Endothelial cell of umbilical vein (primary cell): ENCODE measurements at regions not wholly inside any gene's neighbourhood (a gene's known extent, or its start where the extent isn't known, plus 50 kb on each side); places are given as distances from the start of the nearest gene placed in this dataset.

Source experiments
- BruUV-seq: library from RNA; stranded (reverse); fragments of 400-500 nt; replicated peaks from 2 replicates; lab custom pipeline; 2021; lab: Mats Ljungman, UMichigan
- CTCF ChIA-PET: fragments of 300-600, 350-600 bp; sonication (Branson Sonifier 250); formaldehyde crosslinking; loops from one replicate; lab custom pipeline; 2021; ENCODE audit warnings: antibody characterized with exemption, inconsistent platforms; lab: Charles Lee
- POLR2A ChIA-PET: fragments of 300-600, 350-600 bp; sonication (Branson Sonifier 250); formaldehyde crosslinking; loops from one replicate; lab custom pipeline; 2021; ENCODE audit warnings: antibody characterized with exemption, inconsistent platforms; lab: Charles Lee
- DNase-seq: peaks from one replicate; pipeline ENCODE4 v3.0.0-alpha.2; 2011; ENCODE audit warnings: low read depth, low spot score
- FAIRE-seq: peaks from 2 replicates; lab custom pipeline; 2011; peaks lifted over from hg19 to GRCh38; lab: Jason Lieb, UNC
- H2AFZ ChIP-seq: 2 replicates; pipeline ENCODE4 v1.6.0; 2012; ENCODE audit warnings: low read depth, low read length, control low read depth, inconsistent platforms
- H3K27ac ChIP-seq: 2 replicates; pipeline ENCODE4 v1.5.1; 2011; ENCODE audit warnings: low read depth, mild to moderate bottlenecking, control low read depth, low read length, moderate library complexity; ENCODE audit not compliant: insufficient read depth
- H3K27me3 ChIP-seq, 2 experiments: 2 replicates each; pipeline versions ENCODE4 v1.6.0 to v1.6.1; 2011; ENCODE audit warnings: low read length in 2 of 2, mixed read lengths in 1 of 2; ENCODE audit not compliant: control insufficient read depth in 2 of 2, insufficient read depth in 2 of 2
- H3K36me3 ChIP-seq, 2 experiments: 2 replicates in 1 of 2; 3 replicates in 1 of 2; pipeline ENCODE4 v1.5.1; 2011; ENCODE audit warnings: low read length in 2 of 2, mild to moderate bottlenecking in 1 of 2, moderate library complexity in 1 of 2; ENCODE audit not compliant: control insufficient read depth in 2 of 2, insufficient read depth in 2 of 2; ENCODE audit errors: extremely low read depth in 1 of 2
- H3K4me1 ChIP-seq: 3 replicates; pipeline ENCODE4 v1.5.1; 2011; ENCODE audit warnings: mild to moderate bottlenecking, low read length; ENCODE audit not compliant: control insufficient read depth, insufficient read depth; ENCODE audit errors: extremely low read depth
- H3K4me2 ChIP-seq: 2 replicates; pipeline ENCODE4 v1.6.1; 2011; ENCODE audit warnings: low read length, control low read depth, mixed read lengths; ENCODE audit not compliant: insufficient read depth
- H3K4me3 ChIP-seq, 3 experiments: fragments of 200-600 bp in 1 of 3; sonication (generic), shearing (Covaris generic) in 1 of 3; replicated peaks in 1 of 3; 2 replicates each; pipeline ENCODE4 v1.5.1; 2011 to 2016; ENCODE audit warnings: control low read depth in 3 of 3, low read length in 3 of 3, mild to moderate bottlenecking in 2 of 3, inconsistent platforms in 1 of 3, low read depth in 1 of 3, moderate library complexity in 1 of 3; ENCODE audit not compliant: insufficient read depth in 1 of 3
- H3K79me2 ChIP-seq: 2 replicates; pipeline ENCODE4 v1.6.0; 2012; ENCODE audit warnings: low read length, inconsistent platforms; ENCODE audit not compliant: control insufficient read depth, insufficient read depth
- H3K9ac ChIP-seq: replicated peaks from 2 replicates; pipeline ENCODE3; 2011; ENCODE audit warnings: low read length, control low read depth; ENCODE audit not compliant: insufficient read depth; ENCODE audit errors: extremely low read depth
- H3K9me1 ChIP-seq: replicated peaks from 3 replicates; pipeline ENCODE4 v1.6.0; 2011; ENCODE audit warnings: mild to moderate bottlenecking, low read length; ENCODE audit not compliant: control insufficient read depth, insufficient read depth; ENCODE audit errors: extremely low read depth
- H3K9me3 ChIP-seq: replicated peaks from 2 replicates; pipeline ENCODE4 v1.5.1; 2012; ENCODE audit warnings: low read length, inconsistent platforms; ENCODE audit not compliant: control insufficient read depth, insufficient read depth
- H4K20me1 ChIP-seq: replicated peaks from 2 replicates; pipeline ENCODE3; 2011; ENCODE audit warnings: mild to moderate bottlenecking, low read length; ENCODE audit not compliant: control insufficient read depth, insufficient read depth; ENCODE audit errors: extremely low read depth
- EZH2 ChIP-seq: IDR thresholded peaks from 2 replicates; pipeline ENCODE4 v1.6.1; 2012; ENCODE audit warnings: borderline replicate concordance, low read depth, mild to moderate bottlenecking, moderate library complexity, low read length, inconsistent platforms; ENCODE audit not compliant: severe bottlenecking
- FOS ChIP-seq: IDR thresholded peaks from 2 replicates; pipeline ENCODE4 v1.6.1; 2011; ENCODE audit warnings: mild to moderate bottlenecking, low read length, moderate library complexity, borderline replicate concordance; ENCODE audit not compliant: insufficient read depth
- GATA2 ChIP-seq: IDR thresholded peaks from 2 replicates; pipeline ENCODE4 v1.7.0; 2011; ENCODE audit warnings: low read depth, mild to moderate bottlenecking, moderate library complexity, mixed read lengths, low read length; ENCODE audit not compliant: insufficient read length, insufficient read depth
- JUN ChIP-seq: IDR thresholded peaks from 2 replicates; pipeline ENCODE4 v1.6.1; 2011; ENCODE audit warnings: borderline replicate concordance, low read depth; ENCODE audit not compliant: insufficient read length, insufficient read depth
- MYC ChIP-seq: IDR thresholded peaks from one replicate; pipeline ENCODE4 v1.6.1; 2011; ENCODE audit warnings: mild to moderate bottlenecking, low read depth, low read length
- POLR2A ChIP-seq: IDR thresholded peaks from 2 replicates; pipeline ENCODE4 v1.6.1; 2012; ENCODE audit warnings: low read depth, mild to moderate bottlenecking, control low read depth, low read length
- POLR2AphosphoS5 ChIP-seq: IDR thresholded peaks from 2 replicates; pipeline ENCODE4 v1.6.1; 2012; ENCODE audit warnings: low read depth, mild to moderate bottlenecking, control low read depth, low read length, moderate library complexity; ENCODE audit not compliant: insufficient read depth
- dilution Hi-C: fragments of 300-500 bp; cut with MboI; formaldehyde crosslinking; loops from one replicate; pipeline ENCODE4 v1.15.0; 2019; ENCODE audit warnings: low sequenced_read_pairs; ENCODE audit not compliant: extremely low pct_ligation_motif_present
- intact Hi-C: fragments of 100-400 bp; cut with micrococcal nuclease; formaldehyde crosslinking; loops from one replicate; pipeline ENCODE4 v1.10.0; 2022
- TF ChIP-seq, protein P1 (sequence below): IDR thresholded peaks from 2 replicates; pipeline ENCODE4 v1.6.1; 2011; ENCODE audit not compliant: insufficient read depth, insufficient read length
- TF ChIP-seq, protein P2 (sequence below), 2 donors: IDR thresholded peaks; 1 replicate in 1 of 2; 2 replicates in 1 of 2; pipeline ENCODE4 v1.5.1; 2011; ENCODE audit warnings: low read length in 2 of 2, mild to moderate bottlenecking in 2 of 2, moderate library complexity in 2 of 2, control low read depth in 1 of 2, inconsistent platforms in 1 of 2, low read depth in 1 of 2; ENCODE audit not compliant: insufficient read depth in 1 of 2; ENCODE audit errors: extremely low read depth in 1 of 2

DNA sequence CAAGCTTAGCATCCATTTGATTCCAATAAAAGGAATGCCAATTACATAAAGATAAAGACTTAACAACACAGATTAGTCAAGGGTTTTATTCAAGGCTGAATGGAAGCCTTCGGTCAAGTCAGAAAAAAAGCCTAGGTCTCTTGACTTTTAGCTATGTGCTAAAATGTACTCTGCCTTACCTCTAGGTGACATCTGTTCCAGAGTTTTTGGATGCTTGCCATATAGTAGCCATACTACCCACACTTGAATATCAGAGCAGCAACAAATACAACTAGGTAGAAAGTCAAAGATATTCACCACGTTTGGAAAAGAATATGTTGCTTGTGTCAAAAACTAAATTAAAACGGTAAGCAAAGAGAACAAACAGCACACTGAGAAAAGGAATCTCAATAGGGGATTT is 484.7 kb downstream of the ELAVL2 start:
- Histone ChIP-seq H2AFZ (no peak overlapping the region), H3K4me2 (no peak overlapping the region), H3K27ac (no peak overlapping the region), H3K4me3 (no peak overlapping the region), H3K36me3 (no peaks in the 10 kb centered on the region), H3K4me1 (peaks cover 17% of the 10 kb centered on the region), H3K9me1 (no peaks in the 10 kb centered on the region), H3K9ac (no peak overlapping the region), H3K27me3 (no peaks in the 10 kb centered on the region), H3K79me2 (no peaks in the 10 kb centered on the region), H4K20me1 (no peaks in the 10 kb centered on the region), H3K9me3 (no peaks in the 10 kb centered on the region)
- no peak for DNase-seq
- CTCF ChIA-PET = no interaction called here
- no peak for FAIRE-seq
- TF ChIP-seq POLR2A (no peak), POLR2AphosphoS5 (no peak), FOS (no peak), JUN (no peak), EZH2 (no peak), MYC (no peak), GATA2 (no peak)
- TF ChIP-seq, protein P1, sequence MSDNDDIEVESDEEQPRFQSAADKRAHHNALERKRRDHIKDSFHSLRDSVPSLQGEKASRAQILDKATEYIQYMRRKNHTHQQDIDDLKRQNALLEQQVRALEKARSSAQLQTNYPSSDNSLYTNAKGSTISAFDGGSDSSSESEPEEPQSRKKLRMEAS = no peak
- TF ChIP-seq, protein P2, sequence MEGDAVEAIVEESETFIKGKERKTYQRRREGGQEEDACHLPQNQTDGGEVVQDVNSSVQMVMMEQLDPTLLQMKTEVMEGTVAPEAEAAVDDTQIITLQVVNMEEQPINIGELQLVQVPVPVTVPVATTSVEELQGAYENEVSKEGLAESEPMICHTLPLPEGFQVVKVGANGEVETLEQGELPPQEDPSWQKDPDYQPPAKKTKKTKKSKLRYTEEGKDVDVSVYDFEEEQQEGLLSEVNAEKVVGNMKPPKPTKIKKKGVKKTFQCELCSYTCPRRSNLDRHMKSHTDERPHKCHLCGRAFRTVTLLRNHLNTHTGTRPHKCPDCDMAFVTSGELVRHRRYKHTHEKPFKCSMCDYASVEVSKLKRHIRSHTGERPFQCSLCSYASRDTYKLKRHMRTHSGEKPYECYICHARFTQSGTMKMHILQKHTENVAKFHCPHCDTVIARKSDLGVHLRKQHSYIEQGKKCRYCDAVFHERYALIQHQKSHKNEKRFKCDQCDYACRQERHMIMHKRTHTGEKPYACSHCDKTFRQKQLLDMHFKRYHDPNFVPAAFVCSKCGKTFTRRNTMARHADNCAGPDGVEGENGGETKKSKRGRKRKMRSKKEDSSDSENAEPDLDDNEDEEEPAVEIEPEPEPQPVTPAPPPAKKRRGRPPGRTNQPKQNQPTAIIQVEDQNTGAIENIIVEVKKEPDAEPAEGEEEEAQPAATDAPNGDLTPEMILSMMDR (IDR thresholded peaks at IDR 0.05; ENCODE audit: extremely low read depth in 1 of 2, insufficient read depth in 1 of 2, low read depth in 1 of 2, low read length in 2 of 2) = no peak
- BruUV-seq = no TSS peak
- dilution Hi-C loops = no loop called here
- intact Hi-C loops = loop anchor here (10.0 kb wide), 1 partner anchor 217 kb away; no protein-coding TSS in a partner anchor
- POLR2A ChIA-PET = no interaction called here
